ENCODE measurements at regions not wholly inside any gene's neighbourhood (a gene's known extent, or its start where the extent isn't known, plus 50 kb on each side); places are given as distances from the start of the nearest gene placed in this dataset.

- no peak overlapping the region for H2AFZ ChIP-seq (ENCODE audit: low read depth)
- POLR2A ChIA-PET, result no interaction called here
- 0% methylated on average over 2 of the region's 2 CpGs for WGBS (ENCODE audit: low lambda C conversion rate)
- no peaks in the 10 kb centered on the region for H3K27me3 ChIP-seq (ENCODE audit: insufficient read depth)
- H3K4me2 ChIP-seq, result no peak overlapping the region
- H3K9me3 ChIP-seq, result no peaks in the 10 kb centered on the region
- TF ChIP-seq FOSL2 (IDR thresholded peaks at IDR 0.05; ENCODE audit: borderline replicate concordance, low read depth) (no peak), ELF1 (IDR thresholded peaks at IDR 0.05) (no peak), IRF3 (IDR thresholded peaks at IDR 0.05; ENCODE audit: low read depth, low read length) (no peak), RXRA (IDR thresholded peaks at IDR 0.05; ENCODE audit: borderline replicate concordance, low read depth) (no peak), TEAD4 (IDR thresholded peaks at IDR 0.05; ENCODE audit: borderline replicate concordance, insufficient read depth) (no peak), CHD2 (IDR thresholded peaks at IDR 0.05; ENCODE audit: low read length, partially characterized antibody) (no peak), GABPA (IDR thresholded peaks at IDR 0.05; ENCODE audit: low read depth) (no peak), RFX5 (IDR thresholded peaks at IDR 0.05; ENCODE audit: low read length) (no peak), RAD21 (IDR thresholded peaks at IDR 0.05; ENCODE audit: low read length) (no peak), MAX (IDR thresholded peaks at IDR 0.05; ENCODE audit: low read depth) (no peak), POLR2AphosphoS5 (IDR thresholded peaks at IDR 0.05; ENCODE audit: low read depth, low read length) (no peak), GATA2 (CRISPR knock-in tag; IDR thresholded peaks at IDR 0.05) (no peak), NRF1 (IDR thresholded peaks at IDR 0.05; ENCODE audit: low read depth, low read length) (no peak), CTCF (IDR thresholded peaks at IDR 0.05) (no peak), USF2 (IDR thresholded peaks at IDR 0.05; ENCODE audit: borderline replicate concordance, low read depth, low read length) (no peak), ZBTB33 (IDR thresholded peaks at IDR 0.05; ENCODE audit: borderline replicate concordance, low read depth) (no peak)
- H3K36me3 ChIP-seq (replicated peaks in 1 of 2; ENCODE audit: control insufficient read depth in 1 of 2, insufficient read depth in 2 of 2, low read length in 1 of 2), result no peaks in the 10 kb centered on the region
- H3K79me2 ChIP-seq (ENCODE audit: insufficient read depth), result no peaks in the 10 kb centered on the region
- CTCF ChIA-PET, result no interaction called here
- no peaks in the 10 kb centered on the region for H3K4me1 ChIP-seq (ENCODE audit: control insufficient read depth in 1 of 2, insufficient read depth in 2 of 2, low read depth in 1 of 2, low read length in 1 of 2)
- H4K20me1 ChIP-seq (ENCODE audit: insufficient read depth), result no peaks in the 10 kb centered on the region
- no peak overlapping the region for H3K4me3 ChIP-seq (ENCODE audit: low read depth in 2 of 2, low read length in 1 of 2)
- no peak for DNase-seq
- no peaks in the 10 kb centered on the region for H3F3A ChIP-seq (replicated peaks; ENCODE audit: insufficient read depth)
- H3K9me2 ChIP-seq, result no peaks in the 10 kb centered on the region
- H3K27ac ChIP-seq (ENCODE audit: low read depth in 2 of 2, low read length in 1 of 2), result no peak overlapping the region
- H3K9ac ChIP-seq, result no peak overlapping the region
Observed at GRCh38 chr14:46087604-46088003, 564.0 kb downstream of the RPL10L start.
